ENCODE measurements at regions not wholly inside any gene's neighbourhood (a gene's known extent, or its start where the extent isn't known, plus 50 kb on each side); places are given as distances from the start of the nearest gene placed in this dataset.
"Not testable (repeated sequence)": the region's sequence is repeated elsewhere in the genome, so short reads cannot be mapped to it uniquely, and the experiment has no call there.

- Histone ChIP-seq H3K9me3 (no peaks in the 10 kb centered on the region), H3K4me1 (replicated peaks) (no peaks in the 10 kb centered on the region), H3K27ac (no peak overlapping the region), H3K27me3 (replicated peaks; ENCODE audit: insufficient read depth) (no peaks in the 10 kb centered on the region), H3K36me3 (no peaks in the 10 kb centered on the region), H3K4me3 (no peak overlapping the region)
- TF ChIP-seq POLR2A (IDR thresholded peaks at IDR 0.05) (no peak), POLR2AphosphoS5 (IDR thresholded peaks at IDR 0.05) (no peak), CTCF (IDR thresholded peaks at IDR 0.05) (no peak)
- intact Hi-C loops (cut with DNase I), result loop anchor here (10.0 kb wide), 1 partner anchor 458 kb away; no protein-coding TSS in a partner anchor
- no peak for DNase-seq (ENCODE audit: low spot score)
- WGBS, result 74% methylated on average over 8 of the region's 8 CpGs
Measured at GRCh38 chr12:41652981-41653380, 464.9 kb downstream of the PDZRN4 start.

- no peaks in the 10 kb centered on the region for H3K4me1 ChIP-seq (replicated peaks)
- intact Hi-C loops (cut with DNase I), result no loop called here
- H3K36me3 ChIP-seq, result no peaks in the 10 kb centered on the region
- no peak overlapping the region for H3K27ac ChIP-seq
- TF ChIP-seq CTCF (IDR thresholded peaks at IDR 0.05) (no peak), POLR2A (IDR thresholded peaks at IDR 0.05) (no peak), POLR2AphosphoS5 (IDR thresholded peaks at IDR 0.05) (no peak)
- no peak for DNase-seq (ENCODE audit: low spot score)
- H3K4me3 ChIP-seq, result no peak overlapping the region
- 85% methylated on average over 1 of the region's 1 CpG for WGBS
- no peaks in the 10 kb centered on the region for H3K9me3 ChIP-seq
- H3K27me3 ChIP-seq (replicated peaks; ENCODE audit: insufficient read depth), result no peaks in the 10 kb centered on the region
Measured at GRCh38 chr12:41645624-41646023, 457.5 kb downstream of the PDZRN4 start.

- 76% methylated on average over 11 of the region's 11 CpGs for WGBS
- H3K4me1 ChIP-seq (replicated peaks); H3K9me3 ChIP-seq; H3K27me3 ChIP-seq (replicated peaks; ENCODE audit: insufficient read depth); H3K27ac ChIP-seq; H3K36me3 ChIP-seq; H3K4me3 ChIP-seq; intact Hi-C loops (cut with DNase I); DNase-seq (ENCODE audit: low spot score): not testable (repeated sequence)
Measured at GRCh38 chr12:41642808-41643207, 454.7 kb downstream of the PDZRN4 start.

GRCh38 chr12:41636653-41637052, 448.5 kb downstream of the PDZRN4 start:
- H3K36me3 ChIP-seq, result no peaks in the 10 kb centered on the region
- H3K4me1 ChIP-seq (replicated peaks), result no peaks in the 10 kb centered on the region
- no peak for DNase-seq (ENCODE audit: low spot score)
- no peak overlapping the region for H3K4me3 ChIP-seq
- TF ChIP-seq POLR2AphosphoS5 (IDR thresholded peaks at IDR 0.05) (no peak), POLR2A (IDR thresholded peaks at IDR 0.05) (no peak), CTCF (IDR thresholded peaks at IDR 0.05) (no peak)
- H3K27ac ChIP-seq, result no peak overlapping the region
- H3K9me3 ChIP-seq, result no peaks in the 10 kb centered on the region
- 84% methylated on average over 4 of the region's 4 CpGs for WGBS
- no peaks in the 10 kb centered on the region for H3K27me3 ChIP-seq (replicated peaks; ENCODE audit: insufficient read depth)
- intact Hi-C loops (cut with DNase I), result no loop called here

- no peak overlapping the region for H3K27ac ChIP-seq
- no peaks in the 10 kb centered on the region for H3K27me3 ChIP-seq (replicated peaks; ENCODE audit: insufficient read depth)
- H3K9me3 ChIP-seq, result no peaks in the 10 kb centered on the region
- intact Hi-C loops (cut with DNase I), result no loop called here
- no peaks in the 10 kb centered on the region for H3K36me3 ChIP-seq
- H3K4me3 ChIP-seq, result no peak overlapping the region
- H3K4me1 ChIP-seq (replicated peaks), result no peaks in the 10 kb centered on the region
- 44% methylated on average over 5 of the region's 5 CpGs for WGBS
- no peak for TF ChIP-seq CTCF (IDR thresholded peaks at IDR 0.05)
- TF ChIP-seq POLR2A (IDR thresholded peaks at IDR 0.05), result no peak
- no peak for TF ChIP-seq POLR2AphosphoS5 (IDR thresholded peaks at IDR 0.05)
- no peak for DNase-seq (ENCODE audit: low spot score)
Measured at GRCh38 chr12:41635626-41636364, 447.7 kb downstream of the PDZRN4 start.
